CD14-positive monocyte (primary cell): ENCODE measurements at regions not wholly inside any gene's neighbourhood (a gene's known extent, or its start where the extent isn't known, plus 50 kb on each side); places are given as distances from the start of the nearest gene placed in this dataset.

Source experiments
- DNase-seq, 3 donors: peaks; one replicate each; pipeline ENCODE4 v3.0.0-alpha.2; 2011 to 2022
- H2AFZ ChIP-seq: 2 replicates; pipeline ENCODE4 v1.6.0; 2012; ENCODE audit warnings: mild to moderate bottlenecking, low read depth, low read length, inconsistent platforms; ENCODE audit not compliant: insufficient read depth, poor library complexity, severe bottlenecking
- H3K27ac ChIP-seq, 2 donors: 1 replicate in 1 of 2; 2 replicates in 1 of 2; pipeline ENCODE4 v1.5.1; 2012 to 2013; ENCODE audit warnings: low read length in 2 of 2, control low read depth in 1 of 2, inconsistent platforms in 1 of 2, low read depth in 1 of 2, mild to moderate bottlenecking in 1 of 2
- H3K27me3 ChIP-seq, 2 donors: one replicate each; pipeline versions ENCODE4 v1.6.0 to v1.6.1; 2011 to 2013; ENCODE audit warnings: low read length in 2 of 2; ENCODE audit not compliant: control insufficient read depth in 2 of 2, insufficient read depth in 2 of 2
- H3K36me3 ChIP-seq, 2 donors: replicated peaks in 1 of 2; 1 replicate in 1 of 2; 2 replicates in 1 of 2; pipeline versions ENCODE4 v1.5.1 to v1.6.1; 2012 to 2013; ENCODE audit warnings: low read length in 2 of 2, control low read depth in 1 of 2, inconsistent platforms in 1 of 2, mild to moderate bottlenecking in 1 of 2; ENCODE audit not compliant: insufficient read depth in 2 of 2, control insufficient read depth in 1 of 2
- H3K4me1 ChIP-seq, 2 donors: 1 replicate in 1 of 2; 2 replicates in 1 of 2; pipeline versions ENCODE4 v1.5.1 to v1.6.1; 2012 to 2013; ENCODE audit warnings: low read length in 2 of 2, control low read depth in 1 of 2, inconsistent platforms in 1 of 2, mild to moderate bottlenecking in 1 of 2, moderate library complexity in 1 of 2; ENCODE audit not compliant: insufficient read depth in 2 of 2, control insufficient read depth in 1 of 2
- H3K4me2 ChIP-seq: replicated peaks from 2 replicates; pipeline ENCODE3; 2012; ENCODE audit warnings: low read length, moderate library complexity, mild to moderate bottlenecking; ENCODE audit not compliant: poor library complexity, severe bottlenecking; ENCODE audit errors: extremely low read depth
- H3K4me3 ChIP-seq, 3 experiments: fragments of 200-600 bp in 1 of 3; sonication (generic) in 1 of 3; replicated peaks in 1 of 3; 1 replicate in 2 of 3; 2 replicates in 1 of 3; pipeline ENCODE4 v1.5.1; 2011 to 2013; ENCODE audit warnings: low read length in 3 of 3, mild to moderate bottlenecking in 3 of 3, control low read depth in 2 of 3, low read depth in 2 of 3, inconsistent platforms in 1 of 3, moderate library complexity in 1 of 3
- H3K79me2 ChIP-seq: 2 replicates; pipeline ENCODE4 v1.6.0; 2012; ENCODE audit warnings: mild to moderate bottlenecking, control low read depth, inconsistent platforms, low read length, moderate library complexity; ENCODE audit not compliant: insufficient read depth
- H3K9ac ChIP-seq: 2 replicates; pipeline ENCODE4 v1.6.0; 2017; ENCODE audit warnings: low read length, mild to moderate bottlenecking; ENCODE audit not compliant: insufficient read depth, poor library complexity, severe bottlenecking
- H3K9me3 ChIP-seq, 2 donors: replicated peaks in 1 of 2; 1 replicate in 1 of 2; 2 replicates in 1 of 2; pipeline versions ENCODE4 v1.5.1 to v1.6.1; 2012 to 2013; ENCODE audit warnings: low read length in 2 of 2, control low read depth in 1 of 2; ENCODE audit not compliant: control insufficient read depth in 1 of 2, insufficient read depth in 1 of 2
- H4K20me1 ChIP-seq: 2 replicates; pipeline ENCODE4 v1.6.0; 2012; ENCODE audit warnings: mild to moderate bottlenecking, low read length, control low read depth, moderate library complexity; ENCODE audit not compliant: insufficient read depth
- H3K27ac Mint-ChIP-seq, 7 donors: one replicate each; pipeline ENCODE4 v1.8.0; 2020; ENCODE audit warnings: mild to moderate bottlenecking in 7 of 7, mixed read lengths in 7 of 7, moderate library complexity in 6 of 7, inconsistent platforms in 2 of 7
- H3K27me3 Mint-ChIP-seq, 3 donors: one replicate each; pipeline ENCODE4 v1.8.0; 2021 to 2022; ENCODE audit warnings: low read depth in 3 of 3, mild to moderate bottlenecking in 3 of 3, mixed read lengths in 3 of 3, moderate library complexity in 3 of 3, inconsistent platforms in 1 of 3
- H3K36me3 Mint-ChIP-seq, 2 donors: one replicate each; pipeline ENCODE4 v1.8.0; 2020; ENCODE audit warnings: mixed read lengths in 2 of 2, inconsistent platforms in 1 of 2, mild to moderate bottlenecking in 1 of 2
- H3K4me1 Mint-ChIP-seq: one replicate; pipeline ENCODE4 v1.8.0; 2020; ENCODE audit warnings: mild to moderate bottlenecking, mixed read lengths
- H3K4me3 Mint-ChIP-seq, 2 donors: one replicate each; pipeline ENCODE4 v1.8.0; 2020; ENCODE audit warnings: mild to moderate bottlenecking in 2 of 2, mixed read lengths in 2 of 2, moderate library complexity in 1 of 2
- H3K9me3 Mint-ChIP-seq, 7 donors: one replicate each; pipeline ENCODE4 v1.8.0; 2020 to 2022; ENCODE audit warnings: mixed read lengths in 7 of 7, mild to moderate bottlenecking in 6 of 7, moderate library complexity in 6 of 7, inconsistent platforms in 2 of 7
- WGBS: methylation state at CpG from one replicate; pipeline ENCODE4 v1.1.5; 2013; ENCODE audit warnings: missing lambda C conversion rate; ENCODE audit not compliant: insufficient coverage; 5-methylcytosine and 5-hydroxymethylcytosine counted together
- intact Hi-C, 2 donors: fragments of 100-400 bp; cut with micrococcal nuclease; formaldehyde crosslinking; loops; one replicate each; pipeline versions ENCODE4 v1.15.0 to v1.15.1; 2023
- TF ChIP-seq, protein P1 (sequence below): fragments of 200-600 bp; IDR thresholded peaks from one replicate; pipeline ENCODE4 v1.8.0; 2022; ENCODE audit warnings: antibody characterized with exemption, mild to moderate bottlenecking

DNA sequence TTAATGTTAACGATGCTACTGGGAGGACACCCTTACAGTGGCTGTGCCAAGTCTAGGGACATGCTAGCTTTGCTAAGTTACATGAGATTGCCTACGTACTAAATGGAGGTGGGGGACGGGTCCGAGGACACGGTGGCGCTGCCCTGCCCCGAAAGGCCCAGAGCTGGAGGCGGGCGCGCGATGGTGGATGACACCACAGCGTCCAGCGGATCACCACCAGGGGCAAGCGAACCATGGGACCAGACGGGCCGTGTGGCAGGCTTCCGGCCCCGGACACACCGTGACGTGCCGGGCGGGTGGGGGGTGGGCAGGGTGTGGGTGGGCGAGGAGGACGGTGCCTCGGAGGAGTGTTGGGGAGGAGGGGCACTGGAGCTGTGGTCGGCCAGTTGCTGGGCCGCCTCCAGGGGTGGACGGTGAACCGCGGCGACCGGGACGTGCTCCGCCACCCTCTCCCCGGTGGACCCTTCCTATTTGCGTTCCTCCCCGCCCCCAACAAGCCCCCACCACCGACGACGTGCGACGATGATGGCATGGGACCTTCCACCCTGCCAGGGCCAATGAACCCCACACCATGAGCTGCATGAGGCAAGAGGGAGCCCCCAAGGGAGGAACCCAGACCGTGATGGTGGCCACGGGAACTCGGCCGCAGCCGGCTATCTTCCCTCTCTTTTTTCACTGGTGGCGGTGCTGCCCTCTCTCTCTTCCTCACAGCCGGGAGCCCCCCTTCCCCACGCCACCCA lies 773.3 kb upstream of the DEFB115 start:
- no peak for DNase-seq
- intact Hi-C loops, result no loop called here
- no peaks in the 10 kb centered on the region for H3K36me3 Mint-ChIP-seq
- H3K27me3 Mint-ChIP-seq, result peaks cover 0 to 14% (median 0%) of the 10 kb centered on the region in 3 donors
- peaks cover 0 to 6% of the 10 kb centered on the region in 2 donors for H3K27me3 ChIP-seq
- H2AFZ ChIP-seq, result no peak overlapping the region
- no peak overlapping the region for H3K4me3 ChIP-seq
- TF ChIP-seq, protein P1, sequence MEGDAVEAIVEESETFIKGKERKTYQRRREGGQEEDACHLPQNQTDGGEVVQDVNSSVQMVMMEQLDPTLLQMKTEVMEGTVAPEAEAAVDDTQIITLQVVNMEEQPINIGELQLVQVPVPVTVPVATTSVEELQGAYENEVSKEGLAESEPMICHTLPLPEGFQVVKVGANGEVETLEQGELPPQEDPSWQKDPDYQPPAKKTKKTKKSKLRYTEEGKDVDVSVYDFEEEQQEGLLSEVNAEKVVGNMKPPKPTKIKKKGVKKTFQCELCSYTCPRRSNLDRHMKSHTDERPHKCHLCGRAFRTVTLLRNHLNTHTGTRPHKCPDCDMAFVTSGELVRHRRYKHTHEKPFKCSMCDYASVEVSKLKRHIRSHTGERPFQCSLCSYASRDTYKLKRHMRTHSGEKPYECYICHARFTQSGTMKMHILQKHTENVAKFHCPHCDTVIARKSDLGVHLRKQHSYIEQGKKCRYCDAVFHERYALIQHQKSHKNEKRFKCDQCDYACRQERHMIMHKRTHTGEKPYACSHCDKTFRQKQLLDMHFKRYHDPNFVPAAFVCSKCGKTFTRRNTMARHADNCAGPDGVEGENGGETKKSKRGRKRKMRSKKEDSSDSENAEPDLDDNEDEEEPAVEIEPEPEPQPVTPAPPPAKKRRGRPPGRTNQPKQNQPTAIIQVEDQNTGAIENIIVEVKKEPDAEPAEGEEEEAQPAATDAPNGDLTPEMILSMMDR, result no peak
- H3K4me3 Mint-ChIP-seq, result no peak overlapping the region
- no peak overlapping the region for H3K27ac Mint-ChIP-seq
- H3K4me1 ChIP-seq, result no peaks in the 10 kb centered on the region
- H3K36me3 ChIP-seq, result no peaks in the 10 kb centered on the region
- no peak overlapping the region for H3K27ac ChIP-seq
- H3K4me1 Mint-ChIP-seq, result no peaks in the 10 kb centered on the region
- H3K9ac ChIP-seq, result no peak overlapping the region
- WGBS, result 96% methylated on average over 18 of the region's 50 CpGs
- peaks cover 28 to 54% (median 40%) of the 10 kb centered on the region in 7 donors for H3K9me3 Mint-ChIP-seq
- H3K9me3 ChIP-seq, result peaks cover 45 to 52% of the 10 kb centered on the region in 2 donors
- H4K20me1 ChIP-seq, result no peaks in the 10 kb centered on the region
- H3K4me2 ChIP-seq, result no peak overlapping the region
- H3K79me2 ChIP-seq, result no peaks in the 10 kb centered on the region

DNA sequence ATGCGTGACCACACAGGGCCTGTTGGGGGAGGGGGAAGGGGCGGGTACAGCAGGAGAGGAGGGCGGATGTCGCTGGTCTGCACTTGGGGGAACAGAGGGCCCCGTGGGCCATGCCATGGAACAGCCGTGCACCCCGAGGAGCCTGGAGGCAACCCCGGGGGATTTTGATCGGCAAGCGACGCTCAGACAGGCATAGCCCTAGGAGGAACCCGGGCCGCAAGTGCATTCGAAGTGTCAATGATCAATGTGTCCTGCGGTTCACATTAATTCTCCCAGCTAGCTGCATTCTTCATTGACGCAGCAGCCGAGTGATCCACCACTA lies 772.8 kb upstream of the DEFB115 start:
- Histone ChIP-seq H3K27me3 (peaks cover 0 to 10% of the 10 kb centered on the region in 2 donors), H2AFZ (no peak overlapping the region), H3K4me3 (no peak overlapping the region), H3K79me2 (no peaks in the 10 kb centered on the region), H3K36me3 (no peaks in the 10 kb centered on the region), H3K9ac (no peak overlapping the region), H3K9me3 (peaks cover 51 to 57% of the 10 kb centered on the region in 2 donors), H3K4me2 (no peak overlapping the region), H4K20me1 (no peaks in the 10 kb centered on the region), H3K4me1 (no peaks in the 10 kb centered on the region), H3K27ac (no peak overlapping the region)
- Mint-ChIP-seq H3K4me1 (no peaks in the 10 kb centered on the region), H3K4me3 (no peak overlapping the region), H3K36me3 (no peaks in the 10 kb centered on the region), H3K27me3 (peaks cover 0 to 20% (median 2%) of the 10 kb centered on the region in 3 donors), H3K9me3 (peaks cover 31 to 57% (median 45%) of the 10 kb centered on the region in 7 donors), H3K27ac (no peak overlapping the region)
- WGBS, result 94% methylated on average over 16 of the region's 17 CpGs
- intact Hi-C loops, result no loop called here
- TF ChIP-seq, protein P1, result no peak
- DNase-seq, result no peak
